CD4-positive, alpha-beta T cell (primary cell): ENCODE measurements at regions not wholly inside any gene's neighbourhood (a gene's known extent, or its start where the extent isn't known, plus 50 kb on each side); places are given as distances from the start of the nearest gene placed in this dataset.

Experiments used
- ATAC-seq: fragments of 200-7000 bp; cut with Tn5 transposase; one replicate; pipeline ENCODE4 v1.10.0; 2022; ENCODE audit warnings: mild to moderate bottlenecking; ENCODE audit not compliant: poor library complexity
- CTCF ChIA-PET: fragments of 350-600 bp; sonication (Branson Sonifier 250); formaldehyde crosslinking; loops from one replicate; lab custom pipeline; 2021; ENCODE audit warnings: antibody characterized with exemption, inconsistent platforms; lab: Charles Lee
- POLR2A ChIA-PET: fragments of 350-600 bp; sonication (Branson Sonifier 250); formaldehyde crosslinking; loops from one replicate; lab custom pipeline; 2021; ENCODE audit warnings: antibody characterized with exemption, inconsistent platforms; lab: Charles Lee
- DNase-seq, 14 experiments: peaks; one replicate each; pipeline ENCODE4 v3.0.0-alpha.2; 2013 to 2020; ENCODE audit warnings: mixed read lengths in 2 of 14
- H3K27ac ChIP-seq, 2 donors: one replicate each; pipeline versions ENCODE4 v1.5.1 to v1.7.0; 2013; ENCODE audit warnings: low read length in 2 of 2, low read depth in 1 of 2, mild to moderate bottlenecking in 1 of 2
- H3K27me3 ChIP-seq, 2 experiments: 1 replicate in 1 of 2; 2 replicates in 1 of 2; pipeline versions ENCODE4 v1.6.1 to v1.7.0; 2013; ENCODE audit warnings: low read length in 2 of 2, control low read depth in 1 of 2, mild to moderate bottlenecking in 1 of 2, moderate library complexity in 1 of 2; ENCODE audit not compliant: insufficient read depth in 2 of 2, control insufficient read depth in 1 of 2
- H3K36me3 ChIP-seq: one replicate; pipeline ENCODE4 v1.6.1; 2013; ENCODE audit warnings: low read length, control low read depth; ENCODE audit not compliant: insufficient read depth
- H3K4me1 ChIP-seq: one replicate; pipeline ENCODE4 v1.6.1; 2013; ENCODE audit warnings: low read length, control low read depth; ENCODE audit not compliant: insufficient read depth
- H3K4me3 ChIP-seq: one replicate; pipeline ENCODE4 v1.5.1; 2013; ENCODE audit warnings: mild to moderate bottlenecking, low read length, moderate library complexity
- H3K9me3 ChIP-seq, 2 experiments: 1 replicate in 1 of 2; 2 replicates in 1 of 2; pipeline versions ENCODE4 v1.6.1 to v1.7.0; 2013; ENCODE audit warnings: low read length in 2 of 2, mild to moderate bottlenecking in 2 of 2, control low read depth in 1 of 2, moderate library complexity in 1 of 2; ENCODE audit not compliant: control insufficient read depth in 1 of 2, insufficient read depth in 1 of 2
- H3K27ac Mint-ChIP-seq: one replicate; pipeline ENCODE4 v1.8.0; 2020; ENCODE audit warnings: mixed read lengths
- H3K27me3 Mint-ChIP-seq: one replicate; pipeline ENCODE4 v1.8.0; 2021; ENCODE audit warnings: mixed read lengths
- H3K36me3 Mint-ChIP-seq: one replicate; pipeline ENCODE4 v1.8.0; 2021; ENCODE audit warnings: low read depth, mixed read lengths
- H3K4me1 Mint-ChIP-seq: one replicate; pipeline ENCODE4 v1.8.0; 2021; ENCODE audit warnings: low read depth, mixed read lengths
- H3K4me3 Mint-ChIP-seq: one replicate; pipeline ENCODE4 v1.8.0; 2020; ENCODE audit warnings: mild to moderate bottlenecking, mixed read lengths
- H3K9me3 Mint-ChIP-seq: one replicate; pipeline ENCODE4 v1.8.0; 2020; ENCODE audit warnings: mixed read lengths
- intact Hi-C, 2 experiments: fragments of 100-400 bp; cut with DNase I in 1 of 2; cut with micrococcal nuclease in 1 of 2; formaldehyde crosslinking; loops; one replicate each; pipeline versions ENCODE4 v1.15.1 to v1.9.0; 2023 to 2025; cut with DNase I, micrococcal nuclease
- TF ChIP-seq, protein P1 (sequence below): fragments of 200-600 bp; IDR thresholded peaks from one replicate; pipeline ENCODE4 v1.8.0; 2022; ENCODE audit warnings: antibody characterized with exemption, mild to moderate bottlenecking

DNA sequence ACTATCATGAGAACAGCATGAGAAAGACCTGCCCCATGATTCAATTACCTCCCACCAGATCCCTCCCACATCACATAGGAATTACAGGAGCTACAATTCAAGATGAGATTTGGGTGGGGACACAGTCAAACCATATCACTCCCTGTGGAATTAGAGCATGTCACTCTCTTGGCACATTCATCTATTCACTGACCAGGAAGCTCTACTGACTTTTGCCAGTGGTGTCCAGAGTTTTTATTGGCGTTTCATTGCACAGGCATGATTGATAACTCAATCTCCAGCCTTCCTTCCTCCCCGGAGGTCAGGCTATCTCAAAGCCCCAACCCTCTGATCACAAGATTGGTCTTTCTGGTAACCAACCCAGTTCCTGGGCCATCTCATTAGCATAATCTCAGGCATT lies 478.9 kb upstream of the NRP1 start:
- ATAC-seq (no peak), DNase-seq (no peak)
- no peaks in the 10 kb centered on the region for H3K9me3 ChIP-seq
- intact Hi-C loops, result no loop called here
- no peak overlapping the region for H3K4me3 ChIP-seq
- Mint-ChIP-seq H3K4me1 (no peaks in the 10 kb centered on the region), H3K9me3 (no peaks in the 10 kb centered on the region), H3K27me3 (no peaks in the 10 kb centered on the region), H3K4me3 (no peak overlapping the region), H3K36me3 (no peaks in the 10 kb centered on the region), H3K27ac (no peak overlapping the region)
- no peaks in the 10 kb centered on the region for H3K27me3 ChIP-seq
- H3K4me1 ChIP-seq, result no peaks in the 10 kb centered on the region
- H3K27ac ChIP-seq, result no peak overlapping the region
- CTCF ChIA-PET, result no interaction called here
- no peaks in the 10 kb centered on the region for H3K36me3 ChIP-seq
- TF ChIP-seq, protein P1, sequence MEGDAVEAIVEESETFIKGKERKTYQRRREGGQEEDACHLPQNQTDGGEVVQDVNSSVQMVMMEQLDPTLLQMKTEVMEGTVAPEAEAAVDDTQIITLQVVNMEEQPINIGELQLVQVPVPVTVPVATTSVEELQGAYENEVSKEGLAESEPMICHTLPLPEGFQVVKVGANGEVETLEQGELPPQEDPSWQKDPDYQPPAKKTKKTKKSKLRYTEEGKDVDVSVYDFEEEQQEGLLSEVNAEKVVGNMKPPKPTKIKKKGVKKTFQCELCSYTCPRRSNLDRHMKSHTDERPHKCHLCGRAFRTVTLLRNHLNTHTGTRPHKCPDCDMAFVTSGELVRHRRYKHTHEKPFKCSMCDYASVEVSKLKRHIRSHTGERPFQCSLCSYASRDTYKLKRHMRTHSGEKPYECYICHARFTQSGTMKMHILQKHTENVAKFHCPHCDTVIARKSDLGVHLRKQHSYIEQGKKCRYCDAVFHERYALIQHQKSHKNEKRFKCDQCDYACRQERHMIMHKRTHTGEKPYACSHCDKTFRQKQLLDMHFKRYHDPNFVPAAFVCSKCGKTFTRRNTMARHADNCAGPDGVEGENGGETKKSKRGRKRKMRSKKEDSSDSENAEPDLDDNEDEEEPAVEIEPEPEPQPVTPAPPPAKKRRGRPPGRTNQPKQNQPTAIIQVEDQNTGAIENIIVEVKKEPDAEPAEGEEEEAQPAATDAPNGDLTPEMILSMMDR, result no peak
- POLR2A ChIA-PET, result no interaction called here

DNA sequence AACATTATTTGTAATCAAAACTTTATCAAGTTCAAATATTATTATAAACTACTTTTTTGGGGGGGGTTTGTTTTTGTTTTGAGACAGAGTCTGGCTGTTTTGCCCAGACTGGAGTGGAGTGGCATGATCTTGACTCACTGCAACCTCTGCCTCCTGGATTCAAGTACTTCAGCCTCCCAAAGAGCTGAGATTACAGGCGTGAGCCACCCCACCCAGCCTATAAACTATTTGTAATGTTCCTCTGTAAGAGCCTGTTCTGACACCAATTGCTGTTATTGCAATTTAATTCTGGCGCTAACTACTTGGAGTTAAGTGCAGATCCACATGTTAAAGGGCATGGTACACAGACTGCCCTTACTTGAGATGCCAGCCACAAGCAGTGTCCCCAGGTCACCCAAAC lies 478.1 kb upstream of the NRP1 start:
- Mint-ChIP-seq H3K4me1 (no peaks in the 10 kb centered on the region), H3K27me3 (no peaks in the 10 kb centered on the region), H3K4me3 (no peak overlapping the region), H3K9me3 (no peaks in the 10 kb centered on the region), H3K36me3 (no peaks in the 10 kb centered on the region), H3K27ac (no peak overlapping the region)
- POLR2A ChIA-PET, result no interaction called here
- CTCF ChIA-PET, result no interaction called here
- no peak overlapping the region for H3K4me3 ChIP-seq
- DNase-seq (no peak), ATAC-seq (no peak)
- intact Hi-C loops, result no loop called here
- H3K4me1 ChIP-seq, result no peaks in the 10 kb centered on the region
- H3K27me3 ChIP-seq, result no peaks in the 10 kb centered on the region
- no peaks in the 10 kb centered on the region for H3K36me3 ChIP-seq
- TF ChIP-seq, protein P1, result no peak
- no peaks in the 10 kb centered on the region for H3K9me3 ChIP-seq
- H3K27ac ChIP-seq, result no peak overlapping the region

DNA sequence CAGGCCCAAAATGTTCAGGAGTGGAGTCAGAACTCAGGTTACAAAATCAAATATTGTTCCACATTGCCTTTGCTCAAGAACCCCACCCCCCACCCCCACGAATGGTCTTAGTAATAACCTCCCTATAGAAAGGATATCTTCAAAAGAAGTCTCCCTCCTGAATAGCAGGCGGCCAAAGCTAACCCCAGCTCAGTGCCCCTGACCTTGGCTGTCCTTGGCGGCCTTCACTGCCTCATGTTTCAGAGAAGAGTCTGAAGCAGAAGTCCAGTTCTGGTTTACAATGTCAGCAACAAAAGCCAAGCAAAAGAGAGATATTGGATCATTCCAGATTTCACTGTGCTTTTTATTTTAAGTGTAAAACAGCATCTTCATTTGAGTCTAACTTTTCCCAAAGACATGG lies 476.5 kb upstream of the NRP1 start:
- Histone ChIP-seq H3K4me3 (no peak overlapping the region), H3K9me3 (no peaks in the 10 kb centered on the region), H3K27ac (no peak overlapping the region), H3K27me3 (no peaks in the 10 kb centered on the region), H3K36me3 (no peaks in the 10 kb centered on the region), H3K4me1 (no peaks in the 10 kb centered on the region)
- no peak overlapping the region for H3K27ac Mint-ChIP-seq
- ATAC-seq (no peak), DNase-seq (no peak)
- H3K27me3 Mint-ChIP-seq, result no peaks in the 10 kb centered on the region
- TF ChIP-seq, protein P1, result no peak
- ChIA-PET CTCF (no interaction called here), POLR2A (no interaction called here)
- no peak overlapping the region for H3K4me3 Mint-ChIP-seq
- H3K9me3 Mint-ChIP-seq, result no peaks in the 10 kb centered on the region
- intact Hi-C loops, result no loop called here
- no peaks in the 10 kb centered on the region for H3K4me1 Mint-ChIP-seq
- no peaks in the 10 kb centered on the region for H3K36me3 Mint-ChIP-seq
